PFSK-1 (cell line): ENCODE measurements at regions not wholly inside any gene's neighbourhood (a gene's known extent, or its start where the extent isn't known, plus 50 kb on each side); places are given as distances from the start of the nearest gene placed in this dataset.

Source experiments
- SIN3A ChIP-seq: IDR thresholded peaks from 2 replicates; pipeline ENCODE4 v1.6.1; 2012; ENCODE audit warnings: mild to moderate bottlenecking, low read length, moderate library complexity, borderline replicate concordance; ENCODE audit not compliant: insufficient read depth
- TAF1 ChIP-seq: IDR thresholded peaks from 2 replicates; pipeline ENCODE4 v1.6.1; 2012; ENCODE audit warnings: low read length, control low read depth, borderline replicate concordance; ENCODE audit not compliant: insufficient read depth

DNA sequence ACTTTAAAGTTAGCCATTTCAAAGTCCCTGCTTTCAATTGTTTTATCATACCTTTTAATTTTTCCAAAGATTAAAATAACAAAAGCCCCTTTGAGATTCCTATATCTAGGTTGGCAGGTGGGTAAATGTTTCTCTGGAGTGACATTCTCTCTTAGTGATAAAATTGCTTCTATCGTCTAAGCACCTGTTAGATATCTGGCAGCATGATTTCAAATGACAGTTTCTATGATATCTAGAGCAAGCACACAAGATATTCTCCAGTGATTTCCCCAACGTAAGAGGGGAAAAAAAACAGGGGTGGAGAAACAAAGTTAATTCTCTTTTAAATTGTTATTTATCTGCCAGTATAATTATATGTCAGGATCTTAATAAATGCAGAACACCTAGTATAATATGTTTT is 610.2 kb downstream of the DSC3 start:
- TF ChIP-seq TAF1 (no peak), SIN3A (no peak)
